NCI-H510A (cell line): ENCODE measurements at regions not wholly inside any gene's neighbourhood (a gene's known extent, or its start where the extent isn't known, plus 50 kb on each side); places are given as distances from the start of the nearest gene placed in this dataset.
"Not testable (repeated sequence)": the region's sequence is repeated elsewhere in the genome, so short reads cannot be mapped to it uniquely, and the experiment has no call there.

ENCODE experiments used
- DNase-seq: peaks from one replicate; lab custom pipeline; 2025; lab: John Stamatoyannopoulos, UW

DNA sequence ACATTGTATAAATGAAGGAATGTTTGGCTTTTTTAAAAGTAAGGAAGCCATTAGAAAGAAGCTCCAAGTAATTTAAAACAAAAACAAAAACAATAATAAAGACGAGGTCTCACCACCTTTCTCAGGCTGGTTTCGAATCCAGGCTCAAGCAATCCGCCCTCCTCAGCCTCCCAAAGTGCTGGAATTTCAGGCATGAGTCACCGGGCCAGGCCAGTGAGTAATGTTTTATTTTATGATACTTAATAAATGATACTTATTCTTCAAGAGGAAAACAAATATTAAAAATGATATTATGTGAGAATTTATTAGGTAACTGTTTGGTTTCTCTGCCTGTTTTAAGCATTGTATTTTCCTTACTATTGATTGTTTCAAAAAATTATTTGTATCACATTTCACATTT lies 201.4 kb upstream of the BRINP3 start:
- no peak for DNase-seq

DNA sequence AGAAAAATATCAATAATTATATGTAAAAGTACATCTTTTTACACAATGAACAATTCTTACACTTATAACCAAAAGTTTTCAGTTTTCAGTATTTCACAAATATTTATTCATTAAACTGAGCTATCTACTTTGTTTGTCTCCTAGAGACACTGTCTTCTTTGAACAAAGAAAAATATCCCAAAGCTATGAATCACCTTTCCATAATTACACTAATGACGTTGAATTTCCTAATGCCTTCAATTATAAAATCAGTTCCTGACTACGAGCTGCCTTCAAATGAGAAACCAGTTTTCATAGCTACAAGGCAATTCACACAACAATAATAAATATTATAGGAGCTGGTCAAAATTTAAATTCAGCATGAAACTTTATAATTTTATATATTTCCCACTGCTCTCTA lies 201.8 kb upstream of the BRINP3 start:
- DNase-seq: no peak

DNA sequence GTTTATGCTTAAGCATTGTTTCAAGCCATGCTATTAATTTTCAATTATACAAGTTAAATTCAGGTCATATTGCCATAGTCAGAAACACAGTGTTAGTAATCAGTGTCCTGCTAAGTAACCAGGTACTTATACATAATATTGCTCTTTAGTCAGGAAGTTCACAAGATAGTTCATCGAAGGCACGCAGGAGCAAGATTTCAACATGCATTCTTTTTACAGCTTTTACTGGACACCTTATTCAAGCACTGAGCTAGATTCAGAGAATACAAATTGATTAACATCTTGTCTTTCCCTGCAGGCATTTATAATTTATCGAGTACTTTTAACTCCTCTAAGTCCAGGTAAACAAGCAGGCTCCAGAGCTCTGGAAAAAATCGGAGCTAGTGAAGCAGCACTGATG lies 202.3 kb upstream of the BRINP3 start:
- DNase-seq: no peak

DNA sequence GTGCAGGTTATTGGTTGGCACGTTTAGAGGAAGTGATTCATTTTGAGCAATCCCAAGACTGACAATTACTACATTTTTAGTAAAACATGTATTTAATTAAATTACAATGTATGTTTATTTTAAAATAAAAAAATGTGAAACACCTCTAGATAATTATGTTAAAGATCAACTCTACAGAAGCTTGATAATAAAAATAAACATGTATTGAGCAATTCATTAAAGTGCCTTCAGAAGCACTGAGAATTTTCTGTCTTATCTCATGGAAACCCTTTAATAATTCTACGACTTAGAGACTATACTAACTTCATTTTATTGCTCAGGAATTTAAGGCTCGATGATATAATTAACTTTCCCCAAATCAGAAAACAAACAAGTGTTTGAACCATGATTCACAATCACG lies 208.0 kb upstream of the BRINP3 start:
- DNase-seq: no peak

DNA sequence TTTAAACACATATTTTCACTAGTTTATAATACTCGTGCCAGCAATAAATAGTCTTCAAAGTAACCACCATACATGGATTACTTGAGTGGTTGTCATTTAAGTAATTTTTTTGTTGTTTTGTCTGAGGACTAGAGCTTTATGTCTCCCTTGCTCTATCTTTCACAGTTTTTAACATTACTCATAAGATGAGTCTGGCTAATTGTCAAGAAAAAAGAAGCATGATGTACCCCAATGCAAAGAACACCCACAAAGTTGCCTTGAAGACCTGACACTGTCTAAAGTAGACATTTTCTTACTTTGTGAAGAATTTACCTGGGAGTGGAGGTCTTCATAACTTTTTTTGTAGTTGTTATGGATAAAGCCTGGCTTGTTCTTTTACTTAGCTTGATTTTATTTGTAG lies 210.4 kb upstream of the BRINP3 start:
- DNase-seq: no peak

DNA sequence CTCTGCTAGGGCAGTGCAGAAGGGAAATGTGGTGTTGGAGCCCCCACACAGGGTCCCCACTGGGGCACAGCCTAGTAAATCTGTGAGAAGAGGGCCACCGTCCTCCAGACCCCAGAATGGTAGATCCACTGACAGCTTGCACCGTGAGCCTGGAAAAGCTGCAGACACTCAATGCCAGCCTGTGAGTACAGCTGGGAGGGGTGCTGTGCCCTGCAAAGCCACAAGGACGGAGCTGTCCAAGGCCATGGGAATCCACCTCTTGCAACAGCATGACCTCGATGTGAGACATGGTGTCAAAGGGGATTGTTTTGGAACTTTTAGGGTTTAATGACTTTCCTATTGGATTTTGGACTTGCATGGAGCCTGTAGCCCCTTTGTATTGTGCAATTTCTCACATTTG lies 220.8 kb upstream of the BRINP3 start:
- not testable (repeated sequence) for DNase-seq

DNA sequence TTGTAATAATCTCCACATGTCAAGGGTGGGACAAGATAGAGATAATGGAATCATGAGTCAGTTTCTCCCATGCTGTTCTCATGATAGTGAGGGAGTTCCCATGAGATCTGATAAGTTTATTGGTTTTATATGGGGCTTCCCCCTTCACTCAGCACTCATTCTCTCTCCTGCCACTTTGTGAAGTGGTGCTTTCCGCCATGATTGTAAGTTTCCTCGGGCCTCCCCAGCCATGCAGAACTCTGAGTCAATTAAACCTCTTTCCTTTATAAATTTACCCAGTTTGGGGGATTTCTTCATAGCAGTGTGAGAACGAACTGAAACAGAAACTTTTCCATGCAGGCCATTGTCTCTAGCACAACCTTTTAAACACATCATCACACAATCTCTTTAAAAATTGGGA lies 221.5 kb upstream of the BRINP3 start:
- no peak for DNase-seq

DNA sequence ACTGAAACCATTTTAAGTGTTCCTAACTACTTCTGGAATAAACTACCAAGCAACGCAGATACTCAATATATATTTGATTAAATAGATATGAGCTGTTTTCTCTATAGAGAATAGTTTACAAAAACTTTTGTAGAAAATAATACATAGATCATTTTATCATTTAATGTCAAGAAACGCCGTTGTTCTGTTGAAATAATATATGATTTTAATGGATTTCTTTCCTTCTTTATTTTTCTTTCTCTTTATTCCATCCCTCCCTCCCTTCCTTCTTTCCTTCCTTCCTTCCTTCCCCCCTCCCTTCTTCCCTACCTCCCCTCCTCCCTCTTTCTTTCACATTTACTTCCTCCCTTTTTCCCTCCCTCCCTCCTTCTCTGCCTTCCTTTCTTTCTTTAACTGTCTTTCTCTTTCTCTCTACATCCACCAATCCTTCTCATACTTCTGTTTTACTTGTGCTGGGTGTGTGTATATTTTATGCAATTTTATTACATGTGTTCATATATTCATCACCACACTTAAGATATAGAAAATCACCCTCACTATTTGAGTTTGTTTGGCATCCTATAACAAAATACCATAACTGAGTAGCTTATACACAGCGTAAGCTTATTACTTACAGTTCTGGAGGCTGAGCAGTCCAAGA lies 230.9 kb upstream of the BRINP3 start:
- no peak for DNase-seq

DNA sequence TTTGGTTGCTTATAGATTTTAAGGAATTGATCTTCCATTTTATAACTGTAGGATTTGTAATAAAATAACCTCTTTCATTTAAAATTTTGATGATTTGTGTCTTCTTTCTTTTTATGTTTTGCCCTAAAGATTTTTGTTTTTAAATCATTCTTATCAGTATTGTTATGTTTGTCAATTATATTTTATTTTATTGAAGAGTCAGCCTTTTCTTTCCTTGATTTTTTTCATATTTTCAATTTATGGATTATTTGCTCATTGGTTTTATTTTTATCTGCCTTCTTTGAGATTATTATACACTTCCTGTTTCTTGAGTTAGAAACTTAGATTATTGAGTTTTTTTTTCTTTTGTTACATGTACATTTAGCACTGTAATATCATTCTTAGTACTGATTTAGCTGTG lies 233.4 kb upstream of the BRINP3 start:
- no peak for DNase-seq

DNA sequence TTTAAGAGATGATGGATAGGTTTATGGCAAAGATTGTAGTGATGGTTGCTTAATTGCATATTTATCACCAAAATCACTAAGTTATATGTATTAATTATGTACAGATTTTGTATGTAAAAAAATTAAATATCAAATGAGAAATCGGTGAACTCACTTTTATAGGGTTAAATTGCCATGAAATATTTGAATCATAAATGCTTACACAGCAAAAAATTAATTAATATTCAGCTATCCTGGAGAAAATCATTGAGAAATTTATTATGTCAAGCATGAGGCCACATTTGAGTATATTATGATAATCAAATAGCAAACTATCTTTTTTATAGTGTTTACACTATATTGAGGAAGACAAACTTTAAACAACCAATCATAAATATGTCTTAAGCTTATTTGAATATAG lies 239.4 kb upstream of the BRINP3 start:
- DNase-seq: no peak

DNA sequence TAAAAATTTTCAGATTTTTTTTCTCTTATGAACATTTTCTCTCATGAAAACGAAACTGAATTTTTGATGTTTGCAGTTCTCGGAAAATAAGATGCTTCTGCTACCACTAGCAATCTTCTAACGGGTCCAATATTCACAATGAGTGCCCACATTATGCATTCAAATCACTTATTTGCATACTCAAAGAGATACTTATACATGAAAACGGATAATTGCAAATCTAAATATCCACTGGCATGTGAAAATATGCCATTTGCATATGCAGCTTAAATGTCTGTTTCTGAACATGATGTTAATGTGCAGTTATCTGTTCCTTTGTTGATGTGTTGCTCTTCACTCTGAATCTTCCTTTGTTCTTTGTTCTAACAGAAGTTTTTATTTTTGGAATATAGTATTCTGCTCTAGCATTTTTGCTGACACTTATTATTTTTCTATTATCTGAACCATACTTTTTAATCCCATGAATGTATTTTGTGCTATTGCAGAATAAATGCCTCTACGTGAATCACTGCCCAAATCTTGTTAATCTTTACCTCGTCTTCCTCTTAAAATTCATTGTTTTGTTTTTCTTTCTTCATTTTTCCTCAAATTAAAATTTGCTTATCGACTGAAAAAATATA lies 259.4 kb upstream of the BRINP3 start:
- DNase-seq: no peak

DNA sequence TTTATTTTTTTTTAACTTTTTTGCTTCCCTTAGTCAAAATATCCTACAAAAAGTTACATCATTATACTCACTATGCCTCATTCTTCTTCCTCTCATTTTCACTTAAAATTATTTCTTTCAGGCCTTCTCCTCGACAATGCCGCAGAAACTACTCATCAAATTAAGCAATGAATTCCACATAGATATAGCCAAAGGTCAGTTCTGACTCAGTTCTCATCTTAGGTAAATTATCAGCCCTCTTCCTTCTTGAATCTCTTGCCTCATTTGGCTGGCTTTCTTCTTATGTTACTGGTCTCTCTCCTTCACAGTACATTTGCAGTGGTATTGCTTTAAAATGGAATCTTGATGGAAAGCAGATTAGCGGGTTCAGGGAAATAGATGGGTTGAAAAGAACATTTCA lies 260.7 kb upstream of the BRINP3 start:
- DNase-seq: no peak

DNA sequence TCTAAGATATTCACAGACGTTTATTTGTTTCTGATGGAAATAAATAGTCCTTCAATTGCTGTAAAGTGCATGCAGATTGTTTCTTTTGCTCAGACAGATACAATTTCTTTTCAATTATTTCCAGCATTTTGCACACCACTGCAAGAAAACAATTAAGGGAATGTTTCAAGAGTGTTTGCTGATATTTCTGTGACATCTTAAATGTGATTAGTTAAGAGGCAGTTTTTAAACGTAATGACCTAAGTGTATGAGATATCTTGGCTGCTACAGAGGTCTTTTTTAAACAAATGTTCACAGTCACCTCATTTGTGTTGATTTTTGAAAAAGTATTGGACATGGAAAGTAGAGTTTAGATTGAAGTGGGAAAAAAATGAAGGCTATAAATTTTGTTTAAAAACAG lies 262.3 kb upstream of the BRINP3 start:
- no peak for DNase-seq

DNA sequence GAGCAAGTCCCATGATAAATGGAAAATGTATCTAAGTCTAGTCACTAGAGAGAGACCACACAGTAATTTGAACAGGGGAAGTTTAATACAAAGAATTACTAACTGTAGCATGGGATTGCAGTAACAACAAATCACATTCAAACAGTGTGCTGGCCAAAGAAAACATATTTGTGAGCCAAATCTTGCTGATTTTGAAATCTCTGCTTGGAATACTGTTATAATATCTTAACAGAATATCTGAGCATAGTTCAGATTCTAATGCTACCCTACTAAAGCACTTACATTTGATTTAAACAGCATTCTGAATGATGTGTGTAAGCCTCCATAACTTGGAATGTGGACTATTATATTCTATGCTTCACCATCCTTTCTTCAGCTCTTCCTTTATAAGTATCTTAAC lies 270.0 kb upstream of the BRINP3 start:
- no peak for DNase-seq

DNA sequence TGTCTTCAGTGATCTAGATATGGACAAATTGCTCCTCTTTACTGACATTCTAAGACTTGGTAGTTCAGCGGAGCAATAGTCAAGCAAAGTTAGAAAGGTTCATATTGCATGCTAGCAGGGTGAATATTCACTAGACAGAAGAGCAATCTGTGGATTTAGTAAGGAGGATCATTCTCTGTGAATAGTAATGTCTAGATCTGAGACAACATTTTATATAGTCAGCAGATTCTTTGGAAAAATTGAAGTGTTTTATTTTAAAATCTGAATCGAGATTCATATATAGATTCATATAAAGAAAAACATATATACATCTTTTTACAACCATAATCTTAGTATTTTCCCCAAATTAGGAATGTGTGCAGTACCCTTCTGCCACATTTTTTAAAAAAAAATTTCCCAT lies 274.5 kb upstream of the BRINP3 start:
- no peak for DNase-seq

DNA sequence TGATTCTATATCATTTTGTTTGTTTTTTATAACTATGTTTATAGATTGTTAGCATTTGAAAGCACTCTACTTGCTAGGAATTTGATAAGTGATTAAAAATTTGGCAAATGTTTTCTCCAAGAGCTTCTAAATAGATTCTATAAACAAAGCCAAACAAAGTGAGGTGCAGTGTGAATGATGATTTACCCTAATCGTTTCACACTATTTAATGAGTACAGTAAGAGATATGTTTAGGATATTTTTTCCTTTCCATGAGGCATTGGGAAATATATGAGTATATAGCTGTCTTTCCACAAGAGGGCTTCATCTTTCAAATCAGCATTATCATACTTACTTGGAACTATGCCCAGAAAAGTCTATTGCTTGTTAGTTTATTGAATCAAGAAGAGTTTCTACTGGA lies 277.0 kb upstream of the BRINP3 start:
- no peak for DNase-seq

DNA sequence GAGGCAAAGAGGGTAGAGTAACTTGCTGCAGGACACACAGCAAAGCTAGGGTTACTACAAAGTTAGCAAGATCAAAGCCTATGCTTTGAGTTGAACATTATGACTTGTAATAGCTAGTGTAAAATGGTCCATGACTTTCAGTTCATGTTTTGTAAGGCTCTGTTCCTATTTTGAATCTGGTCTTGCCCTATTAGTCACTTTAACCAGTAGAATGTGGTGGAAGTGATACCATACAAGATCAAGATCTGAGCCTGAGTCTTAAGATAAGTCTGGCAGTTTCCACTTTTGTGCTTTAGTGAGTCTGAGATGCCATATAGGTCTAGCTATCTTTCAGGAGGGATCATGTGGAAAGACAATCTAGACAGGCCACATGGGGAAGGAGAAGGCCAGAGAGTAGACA lies 282.1 kb upstream of the BRINP3 start:
- no peak for DNase-seq

DNA sequence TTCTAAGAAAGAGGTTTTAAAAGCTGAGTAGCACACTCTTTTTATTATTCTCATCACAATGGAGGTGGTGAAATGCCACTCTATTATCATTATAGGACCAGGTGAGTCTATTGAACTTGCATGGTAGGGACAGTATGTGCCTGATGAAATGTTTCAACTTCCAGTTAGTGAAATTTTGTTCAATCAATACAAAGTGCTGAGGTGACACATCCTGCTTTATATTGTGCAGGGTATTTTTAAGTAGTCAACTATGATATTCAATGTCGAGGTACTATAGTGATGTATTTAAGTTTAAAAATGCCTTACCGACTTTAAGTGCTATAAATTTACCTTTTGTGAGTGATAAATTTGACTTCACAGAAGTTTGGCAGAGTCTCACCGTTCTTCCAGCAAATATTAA lies 284.7 kb upstream of the BRINP3 start:
- no peak for DNase-seq

DNA sequence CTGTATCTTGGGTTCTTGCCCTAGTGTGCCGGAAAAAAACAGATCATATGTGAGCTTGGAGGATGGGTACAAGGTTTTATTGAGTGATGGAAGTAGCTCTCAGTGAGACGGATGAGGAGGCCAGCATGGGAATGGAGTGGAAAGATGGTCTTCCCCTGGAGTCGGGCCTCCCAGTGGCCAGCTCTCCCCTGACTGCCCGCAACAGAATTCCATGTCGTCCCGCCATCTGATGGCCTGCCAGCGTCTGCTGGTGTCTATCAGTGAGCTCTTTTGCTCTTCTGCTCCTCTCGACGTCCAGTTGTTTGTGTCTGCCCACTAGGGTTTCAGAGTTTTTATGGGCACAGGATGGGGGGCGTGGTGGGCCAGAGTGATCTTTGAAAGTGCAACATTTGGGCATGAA lies 315.2 kb upstream of the BRINP3 start:
- no peak for DNase-seq

DNA sequence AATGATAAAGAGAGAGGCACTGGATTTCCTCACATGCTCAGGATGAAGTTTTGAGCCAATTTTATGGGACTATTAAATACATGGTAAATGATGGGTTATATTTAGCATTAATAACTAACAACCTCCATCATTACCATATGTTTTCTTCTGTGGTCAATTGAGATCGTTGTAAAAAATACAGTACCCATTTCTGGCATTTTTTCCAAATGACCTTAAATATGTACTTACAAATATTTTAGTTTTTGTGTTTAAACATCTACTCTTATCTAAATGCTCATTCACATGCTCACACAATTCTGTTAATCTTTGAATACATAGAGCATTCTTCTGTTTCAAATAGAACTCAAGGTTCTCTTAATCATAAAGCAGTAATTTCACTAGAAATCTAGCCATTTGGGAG lies 330.0 kb upstream of the BRINP3 start:
- DNase-seq: no peak

DNA sequence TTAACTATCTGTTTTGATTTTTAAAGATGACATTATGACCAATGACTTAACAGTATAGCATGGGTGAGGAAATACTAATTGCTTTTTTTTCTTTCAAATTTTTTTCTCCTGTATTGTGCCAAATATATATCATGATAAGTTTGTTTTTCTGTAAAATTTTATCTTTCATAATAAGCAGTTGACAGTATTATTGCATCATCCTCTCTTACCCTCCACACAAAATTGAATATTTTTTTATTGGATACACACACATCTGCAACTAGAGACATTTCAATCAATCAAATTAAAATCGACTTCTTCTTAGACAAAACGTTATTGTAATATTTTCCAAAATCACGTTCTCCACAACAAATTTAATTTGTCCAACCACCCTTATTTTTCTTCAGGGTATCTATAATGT lies 330.4 kb upstream of the BRINP3 start:
- no peak for DNase-seq

DNA sequence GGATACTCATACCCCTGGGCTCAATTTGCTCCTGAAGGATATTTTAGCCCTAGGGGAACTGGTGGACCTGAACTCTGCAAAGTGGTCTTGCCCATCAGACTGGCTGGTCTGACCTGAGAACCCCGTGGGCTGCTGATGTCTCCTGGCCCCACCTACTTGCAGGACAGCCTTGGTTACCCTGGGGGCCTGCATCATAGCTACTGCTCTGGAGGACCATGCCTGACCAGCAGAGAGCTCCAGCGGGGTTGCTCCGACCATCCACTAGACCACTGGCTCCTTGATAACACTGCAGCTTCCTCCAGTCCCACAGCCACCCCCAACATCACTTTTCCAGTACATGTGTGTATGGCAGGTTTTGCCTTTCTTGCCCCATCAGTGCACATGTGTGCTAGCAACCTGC lies 331.6 kb upstream of the BRINP3 start:
- no peak for DNase-seq

DNA sequence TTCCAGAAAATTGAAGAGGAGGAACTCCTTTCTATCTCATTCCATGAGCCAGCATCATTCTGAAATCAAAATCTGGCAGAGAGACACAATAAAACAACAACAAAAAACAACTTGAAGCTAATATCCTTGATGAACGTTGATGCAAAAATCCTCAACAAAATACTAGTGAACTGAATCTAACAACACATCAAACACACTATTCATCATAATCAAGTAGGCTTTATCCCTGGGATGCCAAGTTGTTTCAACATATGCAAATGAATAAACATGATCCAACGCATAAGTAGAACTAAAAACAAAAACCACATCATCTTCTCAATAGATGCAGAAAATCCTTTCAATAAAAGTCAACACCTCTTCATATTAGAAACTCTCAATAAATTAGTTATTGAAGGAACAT lies 335.3 kb upstream of the BRINP3 start:
- no peak for DNase-seq

DNA sequence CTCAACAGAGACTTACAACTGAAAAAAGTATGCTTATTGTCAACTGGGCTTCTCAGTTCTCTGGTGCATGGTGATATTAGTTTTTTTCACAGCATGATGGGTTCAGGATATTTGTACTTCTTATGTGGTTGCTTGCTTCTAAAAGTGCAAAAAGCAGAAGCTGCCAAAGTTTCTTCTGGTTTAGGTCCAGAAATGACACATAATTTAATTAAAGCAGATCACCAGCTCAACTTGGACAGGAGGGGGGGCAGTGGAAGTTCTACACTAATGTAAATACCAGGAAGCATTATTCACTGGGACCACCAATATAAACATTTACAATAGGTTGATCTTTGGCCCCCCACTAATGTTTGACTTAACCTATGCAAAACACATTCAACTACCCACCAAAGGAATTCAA lies 354.8 kb upstream of the BRINP3 start:
- no peak for DNase-seq

DNA sequence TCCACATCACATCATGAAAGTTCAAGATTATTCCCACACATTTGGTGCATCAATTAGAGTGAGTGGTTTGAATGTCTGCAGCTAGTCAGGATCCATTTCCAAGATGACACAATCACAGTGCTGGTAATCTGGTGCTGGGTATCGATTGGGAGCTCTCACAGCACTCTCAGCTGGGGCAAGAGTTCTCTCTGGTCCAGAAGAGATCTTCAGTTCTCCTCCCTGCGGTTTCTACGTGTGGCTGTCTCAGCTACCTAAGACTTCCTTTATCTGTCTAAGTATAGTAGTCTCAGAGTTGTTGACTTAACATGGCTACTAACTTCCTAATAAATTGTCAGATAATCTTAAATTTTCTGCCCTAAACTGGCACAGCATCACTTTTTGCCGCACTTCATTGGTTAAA lies 358.0 kb upstream of the BRINP3 start:
- DNase-seq: no peak
